Mucosa of descending colon (tissue), 3 donors: ENCODE measurements at regions not wholly inside any gene's neighbourhood (a gene's known extent, or its start where the extent isn't known, plus 50 kb on each side); places are given as distances from the start of the nearest gene placed in this dataset.
"Not testable (repeated sequence)": the region's sequence is repeated elsewhere in the genome, so short reads cannot be mapped to it uniquely, and the experiment has no call there.

ENCODE experiments used
- ATAC-seq: fragments of 200-7000 bp; cut with Tn5 transposase; one replicate; pipeline ENCODE4 v1.9.1; 2020; ENCODE audit warnings: mild to moderate bottlenecking, moderate library complexity
- DNase-seq, 3 donors: peaks; one replicate each; pipeline ENCODE4 v3.0.0-alpha.2; 2020
- H3K36me3 ChIP-seq: fragments of 200-600 bp; one replicate; pipeline ENCODE4 v1.8.0; 2021; ENCODE audit warnings: low read depth, mild to moderate bottlenecking
- H3K4me1 ChIP-seq: fragments of 200-600 bp; one replicate; pipeline ENCODE4 v1.8.0; 2021; ENCODE audit warnings: low read depth, mild to moderate bottlenecking
- H3K4me3 ChIP-seq: fragments of 200-600 bp; one replicate; pipeline ENCODE4 v1.8.0; 2021; ENCODE audit warnings: mild to moderate bottlenecking
- H3K9me3 ChIP-seq: fragments of 200-600 bp; one replicate; pipeline ENCODE4 v1.8.0; 2021; ENCODE audit warnings: mild to moderate bottlenecking
- intact Hi-C, 2 donors: fragments of 100-400 bp; cut with DNase I in 1 of 2; cut with micrococcal nuclease in 1 of 2; formaldehyde crosslinking; loops; one replicate each; pipeline versions ENCODE4 v1.11.0 to v1.11.1; 2022; cut with DNase I, micrococcal nuclease
- TF ChIP-seq, protein P1 (sequence below): fragments of 200-600 bp; IDR thresholded peaks from one replicate; pipeline ENCODE4 v1.8.0; 2022; ENCODE audit warnings: antibody characterized with exemption, mild to moderate bottlenecking
- donor health status: DM: no; HTN: no; CAD: no; lungs with moderate emphysema.
- donor health status: DM: no; HTN: no; CAD: no.
- donor health status: DM: no; HTN: yes; CAD: no.

DNA sequence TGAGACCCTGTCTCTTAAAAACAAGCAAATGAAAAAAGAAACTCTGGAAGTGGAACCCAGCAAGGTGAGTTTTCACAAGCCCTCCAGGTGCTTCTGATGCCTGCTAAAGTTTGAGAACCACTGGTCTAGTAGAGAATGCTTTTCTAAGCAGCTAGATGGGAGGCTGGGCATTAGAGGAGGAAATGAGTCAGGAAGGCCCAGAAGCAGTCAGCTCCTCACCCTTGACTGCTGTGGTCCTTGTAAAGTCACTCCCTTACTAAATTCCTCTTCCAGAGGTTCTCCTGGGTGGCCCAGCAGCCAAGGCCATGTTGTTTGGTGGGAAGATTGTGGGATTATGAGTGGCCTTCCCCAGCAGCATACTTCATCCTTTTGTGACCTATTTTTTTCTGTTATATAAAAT lies 52.0 kb upstream of the FYN start:
- H3K4me3 ChIP-seq = no peak overlapping the region
- DNase-seq (no peak), ATAC-seq (no peak)
- H3K36me3 ChIP-seq = no peaks in the 10 kb centered on the region
- no peaks in the 10 kb centered on the region for H3K9me3 ChIP-seq
- no peaks in the 10 kb centered on the region for H3K4me1 ChIP-seq
- intact Hi-C loops = no loop called here
- TF ChIP-seq, protein P1, sequence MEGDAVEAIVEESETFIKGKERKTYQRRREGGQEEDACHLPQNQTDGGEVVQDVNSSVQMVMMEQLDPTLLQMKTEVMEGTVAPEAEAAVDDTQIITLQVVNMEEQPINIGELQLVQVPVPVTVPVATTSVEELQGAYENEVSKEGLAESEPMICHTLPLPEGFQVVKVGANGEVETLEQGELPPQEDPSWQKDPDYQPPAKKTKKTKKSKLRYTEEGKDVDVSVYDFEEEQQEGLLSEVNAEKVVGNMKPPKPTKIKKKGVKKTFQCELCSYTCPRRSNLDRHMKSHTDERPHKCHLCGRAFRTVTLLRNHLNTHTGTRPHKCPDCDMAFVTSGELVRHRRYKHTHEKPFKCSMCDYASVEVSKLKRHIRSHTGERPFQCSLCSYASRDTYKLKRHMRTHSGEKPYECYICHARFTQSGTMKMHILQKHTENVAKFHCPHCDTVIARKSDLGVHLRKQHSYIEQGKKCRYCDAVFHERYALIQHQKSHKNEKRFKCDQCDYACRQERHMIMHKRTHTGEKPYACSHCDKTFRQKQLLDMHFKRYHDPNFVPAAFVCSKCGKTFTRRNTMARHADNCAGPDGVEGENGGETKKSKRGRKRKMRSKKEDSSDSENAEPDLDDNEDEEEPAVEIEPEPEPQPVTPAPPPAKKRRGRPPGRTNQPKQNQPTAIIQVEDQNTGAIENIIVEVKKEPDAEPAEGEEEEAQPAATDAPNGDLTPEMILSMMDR = no peak

DNA sequence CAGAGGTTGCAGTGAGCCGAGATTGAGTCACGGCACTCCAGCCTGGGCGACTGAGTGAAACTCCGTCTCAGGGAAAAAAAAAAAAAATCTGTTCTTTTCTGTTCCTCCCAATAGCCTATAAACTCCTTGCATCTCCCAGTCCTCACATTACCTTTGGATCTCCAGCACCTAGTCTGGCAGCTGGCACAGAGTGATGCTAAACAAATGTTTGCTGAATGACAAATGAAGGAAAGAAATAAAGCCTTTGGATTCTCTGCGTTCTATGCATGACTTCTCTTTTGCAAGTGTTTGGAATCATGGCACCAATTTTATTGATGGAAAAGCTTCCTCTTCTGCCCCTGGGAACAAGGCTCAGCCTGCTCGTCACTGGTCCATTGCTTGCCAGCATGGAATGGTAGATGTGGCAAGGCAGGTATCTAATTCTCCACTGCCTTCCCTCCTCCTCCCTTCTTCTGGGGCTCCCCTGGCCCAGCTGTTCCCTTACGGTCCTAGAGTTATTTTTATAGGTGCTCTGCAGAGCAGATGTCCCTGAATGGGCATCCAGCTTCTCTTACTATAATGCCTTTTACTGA lies 53.6 kb upstream of the FYN start:
- H3K36me3 ChIP-seq = no peaks in the 10 kb centered on the region
- intact Hi-C loops = no loop called here

DNA sequence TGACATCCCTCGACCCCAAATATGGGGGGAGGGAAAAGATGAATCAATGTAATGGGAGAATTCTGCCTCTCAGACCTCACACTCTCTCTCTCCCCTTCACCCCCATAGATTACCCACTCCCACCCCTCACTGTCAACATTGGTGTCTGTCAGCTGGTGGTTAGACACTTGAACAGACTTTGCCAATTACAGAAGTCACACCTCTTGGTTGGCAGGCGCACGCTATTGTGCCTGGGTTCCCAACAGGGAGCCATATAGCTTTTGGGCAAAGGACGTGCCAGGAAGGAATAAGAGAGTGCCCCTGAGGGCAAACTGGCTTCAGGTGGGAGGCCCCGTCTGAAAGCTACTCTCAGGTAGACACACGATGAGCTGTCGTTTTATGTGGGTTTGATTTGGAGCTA lies 54.1 kb upstream of the FYN start:
- no peak for DNase-seq
- TF ChIP-seq, protein P1 = no peak
- Histone ChIP-seq H3K36me3 (no peaks in the 10 kb centered on the region), H3K4me3 (no peak overlapping the region), H3K4me1 (no peaks in the 10 kb centered on the region), H3K9me3 (no peaks in the 10 kb centered on the region)
- intact Hi-C loops = no loop called here
- no peak for ATAC-seq

More for the DNA sequence above, 53.6 kb upstream of the FYN start:
- no peak for DNase-seq
- Histone ChIP-seq H3K4me3 (no peak overlapping the region), H3K9me3 (no peaks in the 10 kb centered on the region), H3K4me1 (no peaks in the 10 kb centered on the region)
- TF ChIP-seq, protein P1 = no peak
- ATAC-seq = no peak

DNA sequence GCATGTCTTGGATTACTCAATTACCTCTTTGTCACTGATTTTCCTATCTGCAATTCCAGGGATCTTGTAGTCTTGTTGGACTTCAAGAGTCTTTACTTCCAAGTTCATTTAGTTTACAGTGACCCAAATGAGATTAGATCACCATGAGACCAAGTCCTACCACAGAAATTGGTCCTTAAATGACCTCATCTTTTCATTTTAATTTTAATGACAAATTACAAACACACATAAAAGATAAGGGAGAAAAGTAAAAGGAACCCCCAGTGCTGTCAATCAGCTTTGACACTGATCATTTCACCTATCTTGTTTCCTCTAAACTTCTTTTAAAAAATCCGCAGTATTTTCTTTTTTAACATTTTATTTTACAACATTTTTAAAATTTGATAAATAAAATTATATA lies 54.9 kb upstream of the FYN start:
- Histone ChIP-seq H3K9me3 (no peaks in the 10 kb centered on the region), H3K4me1 (no peaks in the 10 kb centered on the region), H3K4me3 (no peak overlapping the region), H3K36me3 (no peaks in the 10 kb centered on the region)
- intact Hi-C loops = no loop called here
- ATAC-seq (no peak), DNase-seq (no peak)
- TF ChIP-seq, protein P1 = no peak

DNA sequence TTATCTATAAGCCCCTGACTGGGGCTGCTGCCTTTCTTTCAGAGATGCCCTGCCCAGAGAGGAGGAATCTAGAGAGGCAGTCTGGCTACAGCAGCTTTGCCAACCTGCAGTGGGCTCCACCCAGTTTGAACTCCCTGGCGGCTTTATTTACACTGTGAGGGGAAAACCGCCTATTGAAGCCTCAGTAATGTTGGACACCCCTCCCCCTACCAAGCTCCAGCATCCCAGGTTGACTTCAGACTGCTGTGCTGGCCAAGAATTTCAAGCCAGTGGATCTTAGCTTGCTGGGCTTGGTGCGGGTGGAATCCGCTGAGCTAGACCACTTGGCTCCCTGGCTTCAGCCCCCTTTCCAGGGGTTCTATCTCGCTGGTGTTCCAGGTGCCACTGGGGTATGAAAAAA lies 61.4 kb upstream of the FYN start:
- DNase-seq, intact Hi-C loops, H3K4me1 ChIP-seq, H3K9me3 ChIP-seq, ATAC-seq, H3K36me3 ChIP-seq, H3K4me3 ChIP-seq: not testable (repeated sequence)

DNA sequence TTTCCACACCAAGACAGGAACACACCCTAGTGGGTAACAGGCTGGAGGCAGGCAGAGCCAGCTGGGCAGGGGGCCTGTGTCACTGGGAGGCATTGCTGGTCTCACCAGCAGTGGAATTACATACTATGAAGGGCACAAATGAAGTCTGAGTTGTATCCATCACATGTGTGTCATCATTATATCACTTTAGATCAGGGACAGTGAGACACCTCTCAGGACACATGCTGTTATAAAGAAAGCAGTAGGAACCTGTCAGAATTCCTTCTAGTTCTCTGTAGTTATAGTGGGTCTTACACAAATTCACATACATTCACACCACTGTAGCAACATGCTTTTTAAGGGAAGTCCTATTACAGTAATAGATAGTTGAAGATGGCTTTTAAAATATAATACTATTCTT lies 63.5 kb upstream of the FYN start:
- no peak for DNase-seq
- intact Hi-C loops = no loop called here
- H3K4me3 ChIP-seq = no peak overlapping the region
- no peak for ATAC-seq
- no peaks in the 10 kb centered on the region for H3K9me3 ChIP-seq
- H3K36me3 ChIP-seq = no peaks in the 10 kb centered on the region
- TF ChIP-seq, protein P1 = no peak
- H3K4me1 ChIP-seq = no peaks in the 10 kb centered on the region
